Natural killer cell (primary cell): ENCODE measurements at regions not wholly inside any gene's neighbourhood (a gene's known extent, or its start where the extent isn't known, plus 50 kb on each side); places are given as distances from the start of the nearest gene placed in this dataset.

Experiments
- ATAC-seq, 3 donors: fragments of 150-1000 bp in 2 of 3; fragments of 200-7000 bp in 1 of 3; cut with Tn5 transposase; 1 replicate in 1 of 3; 2 replicates in 2 of 3; pipeline ENCODE4 v1.10.0; 2021; ENCODE audit warnings: mild to moderate bottlenecking in 2 of 3, moderate library complexity in 2 of 3
- DNase-seq, 2 donors: peaks; one replicate each; pipeline versions ENCODE4 v3.0.0 to v3.0.0-alpha.2; 2013 to 2021; ENCODE audit warnings: mixed read lengths in 1 of 2
- H3K27ac ChIP-seq: one replicate; pipeline ENCODE4 v1.5.1; 2013; ENCODE audit warnings: mild to moderate bottlenecking, low read length
- H3K27me3 ChIP-seq: one replicate; pipeline ENCODE4 v1.6.1; 2013; ENCODE audit warnings: low read length; ENCODE audit not compliant: control insufficient read depth, insufficient read depth
- H3K36me3 ChIP-seq: one replicate; pipeline ENCODE4 v1.6.1; 2013; ENCODE audit warnings: low read length; ENCODE audit not compliant: control insufficient read depth, insufficient read depth
- H3K4me1 ChIP-seq: one replicate; pipeline ENCODE4 v1.6.1; 2013; ENCODE audit warnings: low read length; ENCODE audit not compliant: control insufficient read depth, insufficient read depth
- H3K4me3 ChIP-seq: one replicate; pipeline ENCODE4 v1.5.1; 2013; ENCODE audit warnings: low read length
- H3K9me3 ChIP-seq: one replicate; pipeline ENCODE4 v1.6.1; 2013; ENCODE audit warnings: low read length; ENCODE audit not compliant: control insufficient read depth, insufficient read depth
- H3K27ac Mint-ChIP-seq, 2 donors: one replicate each; pipeline ENCODE4 v1.8.0; 2022; ENCODE audit warnings: mild to moderate bottlenecking in 2 of 2, mixed read lengths in 2 of 2, moderate library complexity in 1 of 2
- H3K27me3 Mint-ChIP-seq, 2 donors: one replicate each; pipeline ENCODE4 v1.8.0; 2022; ENCODE audit warnings: low read depth in 2 of 2, mixed read lengths in 2 of 2
- H3K36me3 Mint-ChIP-seq: one replicate; pipeline ENCODE4 v1.8.0; 2022; ENCODE audit warnings: mixed read lengths
- H3K4me1 Mint-ChIP-seq, 2 donors: one replicate each; pipeline ENCODE4 v1.8.0; 2022; ENCODE audit warnings: mixed read lengths in 2 of 2
- H3K4me3 Mint-ChIP-seq: one replicate; pipeline ENCODE4 v1.8.0; 2022; ENCODE audit warnings: mild to moderate bottlenecking, moderate library complexity, mixed read lengths
- H3K9me3 Mint-ChIP-seq, 2 donors: one replicate each; pipeline ENCODE4 v1.8.0; 2022; ENCODE audit warnings: mixed read lengths in 2 of 2
- CTCF ChIP-seq: fragments of 200-600 bp; IDR thresholded peaks from one replicate; pipeline ENCODE4 v1.8.0; 2022; ENCODE audit warnings: antibody characterized with exemption
- whole genome bisulfite sequencing: methylation state at CpG from one replicate; pipeline ENCODE4 v1.1.7; 2013; ENCODE audit warnings: missing lambda C conversion rate; ENCODE audit not compliant: insufficient coverage; 5-methylcytosine and 5-hydroxymethylcytosine counted together
- intact Hi-C: fragments of 100-400 bp; cut with micrococcal nuclease; formaldehyde crosslinking; loops from one replicate; pipeline ENCODE4 v1.14.2; 2022

- Histone ChIP-seq H3K4me3 (no peak overlapping the region), H3K4me1 (no peaks in the 10 kb centered on the region), H3K9me3 (no peaks in the 10 kb centered on the region), H3K27me3 (no peaks in the 10 kb centered on the region), H3K27ac (no peak overlapping the region), H3K36me3 (no peaks in the 10 kb centered on the region)
- no peak for DNase-seq
- no peak overlapping the region for H3K4me3 Mint-ChIP-seq
- intact Hi-C loops, result no loop called here
- peaks cover 2 to 7% of the 10 kb centered on the region in 2 donors for H3K27me3 Mint-ChIP-seq
- H3K27ac Mint-ChIP-seq, result no peak overlapping the region
- H3K9me3 Mint-ChIP-seq, result no peaks in the 10 kb centered on the region
- no peak for TF ChIP-seq CTCF
- no peak for ATAC-seq
- WGBS, result 63% methylated on average over 19 of the region's 22 CpGs
- H3K36me3 Mint-ChIP-seq, result no peaks in the 10 kb centered on the region
- no peaks in the 10 kb centered on the region for H3K4me1 Mint-ChIP-seq
Measured at GRCh38 chr1:115479055-115479482, 141.0 kb upstream of the NGF start.

GRCh38 chr1:115477071-115477470 lies 139.0 kb upstream of the NGF start:
- Histone ChIP-seq H3K27ac (no peak overlapping the region), H3K36me3 (no peaks in the 10 kb centered on the region), H3K9me3 (no peaks in the 10 kb centered on the region), H3K4me1 (no peaks in the 10 kb centered on the region), H3K4me3 (no peak overlapping the region), H3K27me3 (no peaks in the 10 kb centered on the region)
- intact Hi-C loops, result no loop called here
- no peak overlapping the region for H3K27ac Mint-ChIP-seq
- no peaks in the 10 kb centered on the region for H3K36me3 Mint-ChIP-seq
- TF ChIP-seq CTCF, result no peak
- H3K4me3 Mint-ChIP-seq, result no peak overlapping the region
- WGBS, result 93% methylated on average over 7 of the region's 7 CpGs
- no peaks in the 10 kb centered on the region for H3K4me1 Mint-ChIP-seq
- DNase-seq, result no peak
- ATAC-seq, result no peak
- H3K27me3 Mint-ChIP-seq, result peaks cover 0 to 2% of the 10 kb centered on the region in 2 donors
- no peaks in the 10 kb centered on the region for H3K9me3 Mint-ChIP-seq

- 97% methylated on average over 2 of the region's 2 CpGs for WGBS
- intact Hi-C loops, result no loop called here
Measured at GRCh38 chr1:115476616-115477015, 138.6 kb upstream of the NGF start.

More at GRCh38 chr1:115476616-115477015, 138.6 kb upstream of the NGF start:
- Histone ChIP-seq H3K9me3 (no peaks in the 10 kb centered on the region), H3K36me3 (no peaks in the 10 kb centered on the region), H3K27me3 (no peaks in the 10 kb centered on the region), H3K4me1 (no peaks in the 10 kb centered on the region), H3K4me3 (no peak overlapping the region), H3K27ac (no peak overlapping the region)
- H3K36me3 Mint-ChIP-seq, result no peaks in the 10 kb centered on the region
- H3K27me3 Mint-ChIP-seq, result no peaks in the 10 kb centered on the region
- no peaks in the 10 kb centered on the region for H3K9me3 Mint-ChIP-seq
- H3K4me1 Mint-ChIP-seq, result no peaks in the 10 kb centered on the region
- no peak overlapping the region for H3K27ac Mint-ChIP-seq
- no peak overlapping the region for H3K4me3 Mint-ChIP-seq
- no peak for TF ChIP-seq CTCF
- no peak for DNase-seq
- no peak for ATAC-seq
